ENCODE measurements at regions not wholly inside any gene's neighbourhood (a gene's known extent, or its start where the extent isn't known, plus 50 kb on each side); places are given as distances from the start of the nearest gene placed in this dataset.

DNA sequence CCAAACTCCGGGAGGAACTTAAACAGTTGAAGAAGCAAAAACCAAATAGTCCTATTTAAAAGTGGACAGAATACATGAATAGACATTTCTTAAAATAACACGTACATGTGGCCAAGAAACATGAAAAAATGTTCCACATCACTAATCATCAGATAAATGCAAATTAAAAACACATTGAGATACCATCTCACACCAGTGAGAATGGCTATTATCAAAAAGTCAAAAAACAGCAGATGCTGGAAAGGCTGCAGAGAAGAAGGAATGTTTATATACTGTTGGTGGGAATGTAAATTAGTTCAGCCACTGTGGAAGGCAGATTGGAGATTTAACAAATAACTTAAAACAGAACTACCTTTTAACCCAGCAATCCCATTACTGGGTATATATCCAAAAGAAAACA lies 283.0 kb upstream of the IZUMO3 start:
- Histone ChIP-seq H3K9me3 (no peaks in the 10 kb centered on the region), H3K4me1 (no peaks in the 10 kb centered on the region), H3K27ac (no peak overlapping the region), H3K27me3 (no peaks in the 10 kb centered on the region), H3K36me3 (no peaks in the 10 kb centered on the region), H3K4me3 (no peak overlapping the region)
- intact Hi-C loops (cut with DNase I; ENCODE audit: low total_unique reads): no loop called here
- TF ChIP-seq, protein P1, sequence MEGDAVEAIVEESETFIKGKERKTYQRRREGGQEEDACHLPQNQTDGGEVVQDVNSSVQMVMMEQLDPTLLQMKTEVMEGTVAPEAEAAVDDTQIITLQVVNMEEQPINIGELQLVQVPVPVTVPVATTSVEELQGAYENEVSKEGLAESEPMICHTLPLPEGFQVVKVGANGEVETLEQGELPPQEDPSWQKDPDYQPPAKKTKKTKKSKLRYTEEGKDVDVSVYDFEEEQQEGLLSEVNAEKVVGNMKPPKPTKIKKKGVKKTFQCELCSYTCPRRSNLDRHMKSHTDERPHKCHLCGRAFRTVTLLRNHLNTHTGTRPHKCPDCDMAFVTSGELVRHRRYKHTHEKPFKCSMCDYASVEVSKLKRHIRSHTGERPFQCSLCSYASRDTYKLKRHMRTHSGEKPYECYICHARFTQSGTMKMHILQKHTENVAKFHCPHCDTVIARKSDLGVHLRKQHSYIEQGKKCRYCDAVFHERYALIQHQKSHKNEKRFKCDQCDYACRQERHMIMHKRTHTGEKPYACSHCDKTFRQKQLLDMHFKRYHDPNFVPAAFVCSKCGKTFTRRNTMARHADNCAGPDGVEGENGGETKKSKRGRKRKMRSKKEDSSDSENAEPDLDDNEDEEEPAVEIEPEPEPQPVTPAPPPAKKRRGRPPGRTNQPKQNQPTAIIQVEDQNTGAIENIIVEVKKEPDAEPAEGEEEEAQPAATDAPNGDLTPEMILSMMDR (IDR thresholded peaks at IDR 0.05): no peak
- DNase-seq: no peak

- Histone ChIP-seq H3K27me3 (no peaks in the 10 kb centered on the region), H3K4me3 (no peak overlapping the region), H3K27ac (no peak overlapping the region), H3K36me3 (no peaks in the 10 kb centered on the region), H3K9me3 (no peaks in the 10 kb centered on the region), H3K4me1 (no peaks in the 10 kb centered on the region)
- DNase-seq: no peak
- intact Hi-C loops (cut with DNase I; ENCODE audit: low total_unique reads): no loop called here
- TF ChIP-seq, protein P1 (IDR thresholded peaks at IDR 0.05): no peak
These were observed 278.9 kb upstream of the IZUMO3 start for GRCh38 chr9:24824607-24825006.

DNA sequence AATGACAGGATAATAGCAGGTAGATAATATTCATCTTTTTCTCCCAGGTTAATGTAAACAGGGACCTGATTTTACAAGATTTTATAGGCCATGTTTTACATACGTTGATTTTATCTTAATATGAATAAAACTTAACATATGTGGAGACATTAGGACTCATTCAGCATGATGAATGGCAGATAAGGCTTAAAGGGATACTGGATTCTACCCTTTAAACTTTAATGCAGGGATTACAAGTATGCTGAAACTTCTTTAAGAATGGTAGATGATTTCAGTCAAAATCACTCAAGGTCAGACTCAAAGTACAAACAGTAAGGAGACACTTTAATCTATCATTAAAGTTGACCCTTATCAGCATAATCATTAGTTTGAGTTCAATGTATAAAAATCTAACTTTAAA lies 274.5 kb upstream of the IZUMO3 start:
- DNase-seq: no peak
- Histone ChIP-seq H3K4me3 (no peak overlapping the region), H3K27ac (no peak overlapping the region), H3K9me3 (no peaks in the 10 kb centered on the region), H3K36me3 (no peaks in the 10 kb centered on the region), H3K4me1 (no peaks in the 10 kb centered on the region), H3K27me3 (no peaks in the 10 kb centered on the region)
- TF ChIP-seq, protein P1 (IDR thresholded peaks at IDR 0.05): no peak
- intact Hi-C loops (cut with DNase I; ENCODE audit: low total_unique reads): no loop called here

DNA sequence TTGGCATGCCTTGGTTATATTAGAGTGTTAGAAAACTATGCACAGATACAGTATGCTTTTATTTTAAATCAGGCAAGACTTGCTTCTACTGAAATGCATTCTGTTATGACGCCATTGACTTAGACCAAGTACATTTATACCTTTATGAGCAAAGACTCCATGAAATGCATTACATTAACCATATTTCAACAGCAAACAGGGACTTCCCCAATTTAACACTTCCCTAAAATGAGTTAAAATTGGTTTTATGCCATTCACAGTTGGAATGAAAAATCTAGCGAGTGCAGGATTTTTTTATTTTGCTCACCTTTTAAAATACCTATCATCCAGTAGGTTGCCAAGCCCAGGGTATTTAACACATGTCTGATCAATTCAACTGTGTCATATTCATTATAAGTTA lies 272.1 kb upstream of the IZUMO3 start:
- intact Hi-C loops (cut with DNase I; ENCODE audit: low total_unique reads): no loop called here
- no peak for DNase-seq

DNA sequence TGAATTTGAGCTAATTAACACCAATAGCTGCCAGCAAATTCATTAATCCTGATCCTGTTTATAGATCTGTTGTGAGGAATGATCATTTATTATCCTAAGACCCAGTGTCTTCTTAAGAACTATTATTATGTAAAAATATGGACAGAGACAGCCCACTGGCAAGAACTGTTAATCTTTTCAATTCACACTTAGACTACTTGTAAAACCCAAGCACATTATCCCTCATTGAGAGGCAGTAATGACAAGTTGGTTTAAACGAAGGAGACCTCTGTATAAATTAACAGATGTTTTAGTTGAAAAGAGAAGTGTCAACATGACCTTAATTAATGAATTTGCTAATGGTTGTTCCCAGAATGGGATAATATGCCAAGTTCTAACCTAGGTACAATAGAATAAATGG lies 270.3 kb upstream of the IZUMO3 start:
- intact Hi-C loops (cut with DNase I; ENCODE audit: low total_unique reads): no loop called here
- no peak for DNase-seq
- no peaks in the 10 kb centered on the region for H3K27me3 ChIP-seq
- H3K4me1 ChIP-seq: no peaks in the 10 kb centered on the region
- no peaks in the 10 kb centered on the region for H3K9me3 ChIP-seq
- no peaks in the 10 kb centered on the region for H3K36me3 ChIP-seq
- H3K27ac ChIP-seq: no peak overlapping the region
- H3K4me3 ChIP-seq: no peak overlapping the region
- TF ChIP-seq, protein P1 (IDR thresholded peaks at IDR 0.05): no peak

More for the DNA sequence above, 272.1 kb upstream of the IZUMO3 start:
- Histone ChIP-seq H3K4me3 (no peak overlapping the region), H3K36me3 (no peaks in the 10 kb centered on the region), H3K27me3 (no peaks in the 10 kb centered on the region), H3K9me3 (no peaks in the 10 kb centered on the region), H3K4me1 (no peaks in the 10 kb centered on the region), H3K27ac (no peak overlapping the region)
- TF ChIP-seq, protein P1 (IDR thresholded peaks at IDR 0.05): no peak

- H3K36me3 ChIP-seq: no peaks in the 10 kb centered on the region
- DNase-seq: no peak
- no peak overlapping the region for H3K27ac ChIP-seq
- TF ChIP-seq, protein P1 (IDR thresholded peaks at IDR 0.05): no peak
- no peaks in the 10 kb centered on the region for H3K9me3 ChIP-seq
- intact Hi-C loops (cut with DNase I; ENCODE audit: low total_unique reads): no loop called here
- H3K4me1 ChIP-seq: no peaks in the 10 kb centered on the region
- H3K4me3 ChIP-seq: no peak overlapping the region
- no peaks in the 10 kb centered on the region for H3K27me3 ChIP-seq
These were observed 255.6 kb upstream of the IZUMO3 start for GRCh38 chr9:24801344-24801743.
